ENCODE measurements at regions not wholly inside any gene's neighbourhood (a gene's known extent, or its start where the extent isn't known, plus 50 kb on each side); places are given as distances from the start of the nearest gene placed in this dataset.

GRCh38 chr5:154107010-154107409 lies 68.2 kb downstream of the MFAP3 start:
- no peak for ATAC-seq
- DNase-seq, result no peak

GRCh38 chr5:154107756-154108155 lies 69.0 kb downstream of the MFAP3 start:
- no peak for DNase-seq
- no peak for ATAC-seq

GRCh38 chr5:154109416-154110106 lies 70.8 kb downstream of the MFAP3 start:
- no peak for ATAC-seq

GRCh38 chr5:154110107-154110453 lies 71.3 kb downstream of the MFAP3 start:
- no peak for ATAC-seq

More at GRCh38 chr5:154109416-154110106, 70.8 kb downstream of the MFAP3 start:
- no peak for DNase-seq

GRCh38 chr5:154110716-154111115 lies 71.9 kb downstream of the MFAP3 start:
- ATAC-seq (no peak), DNase-seq (no peak)

More at GRCh38 chr5:154110107-154110453, 71.3 kb downstream of the MFAP3 start:
- no peak for DNase-seq

GRCh38 chr5:154111214-154111613 lies 72.4 kb downstream of the MFAP3 start:
- no peak for ATAC-seq
- no peak for DNase-seq

GRCh38 chr5:154112255-154112654 lies 73.5 kb downstream of the MFAP3 start:
- ATAC-seq (no peak), DNase-seq (no peak)

- DNase-seq (no peak), ATAC-seq (no peak)
Observed at GRCh38 chr5:154115291-154115690, 75.2 kb upstream of the GALNT10 start.

- no peak for DNase-seq
- no peak for ATAC-seq
Observed at GRCh38 chr5:154117050-154117449, 73.5 kb upstream of the GALNT10 start.

- DNase-seq (no peak), ATAC-seq (no peak)
Observed at GRCh38 chr5:154117930-154118329, 72.6 kb upstream of the GALNT10 start.

GRCh38 chr5:154118385-154118784 lies 72.1 kb upstream of the GALNT10 start:
- ATAC-seq, result no peak
- no peak for DNase-seq

- no peak for DNase-seq
- ATAC-seq, result no peak
Observed at GRCh38 chr5:154118893-154119336, 71.6 kb upstream of the GALNT10 start.

GRCh38 chr5:154129013-154129412 lies 61.5 kb upstream of the GALNT10 start:
- ATAC-seq, result no peak
- no peak for DNase-seq

GRCh38 chr5:154129921-154130320 lies 60.6 kb upstream of the GALNT10 start:
- ATAC-seq (no peak), DNase-seq (no peak)

- ATAC-seq, result no peak
- DNase-seq, result no peak
Observed at GRCh38 chr5:154131817-154132216, 58.7 kb upstream of the GALNT10 start.

- ATAC-seq (peak; percentile 28), DNase-seq (no peak)
Observed at GRCh38 chr5:154132718-154133307, 57.7 kb upstream of the GALNT10 start.

- ATAC-seq (no peak), DNase-seq (no peak)
Observed at GRCh38 chr5:154133591-154133990, 56.9 kb upstream of the GALNT10 start.

- ATAC-seq, result no peak
Observed at GRCh38 chr5:154134499-154134898, 56.0 kb upstream of the GALNT10 start.

GRCh38 chr5:154135125-154135817 lies 55.3 kb upstream of the GALNT10 start:
- ATAC-seq (no peak), DNase-seq (no peak)

More at GRCh38 chr5:154134499-154134898, 56.0 kb upstream of the GALNT10 start:
- no peak for DNase-seq

GRCh38 chr5:154136141-154136540 lies 54.4 kb upstream of the GALNT10 start:
- no peak for DNase-seq
- ATAC-seq, result no peak

- DNase-seq (no peak), ATAC-seq (no peak)
Observed at GRCh38 chr5:154138701-154139100, 51.8 kb upstream of the GALNT10 start.

- ATAC-seq (no peak), DNase-seq (no peak)
Observed at GRCh38 chr5:154140381-154140780, 50.2 kb upstream of the GALNT10 start.

Data from stimulated activated naive CD8-positive, alpha-beta T cell treated with anti-CD3 and anti-CD28 coated beads, Interleukin-15, Interleukin-2, amounts not matched to agents 100 U/mL and 50 U/mL, for 24 hours (primary cell).